RPMI7951 (cell line): ENCODE measurements at regions not wholly inside any gene's neighbourhood (a gene's known extent, or its start where the extent isn't known, plus 50 kb on each side); places are given as distances from the start of the nearest gene placed in this dataset.
"Not testable (repeated sequence)": the region's sequence is repeated elsewhere in the genome, so short reads cannot be mapped to it uniquely, and the experiment has no call there.

Experiments used
- DNase-seq: peaks from one replicate; pipeline ENCODE4 v3.0.0-alpha.2; 2012; ENCODE audit warnings: low read depth

DNA sequence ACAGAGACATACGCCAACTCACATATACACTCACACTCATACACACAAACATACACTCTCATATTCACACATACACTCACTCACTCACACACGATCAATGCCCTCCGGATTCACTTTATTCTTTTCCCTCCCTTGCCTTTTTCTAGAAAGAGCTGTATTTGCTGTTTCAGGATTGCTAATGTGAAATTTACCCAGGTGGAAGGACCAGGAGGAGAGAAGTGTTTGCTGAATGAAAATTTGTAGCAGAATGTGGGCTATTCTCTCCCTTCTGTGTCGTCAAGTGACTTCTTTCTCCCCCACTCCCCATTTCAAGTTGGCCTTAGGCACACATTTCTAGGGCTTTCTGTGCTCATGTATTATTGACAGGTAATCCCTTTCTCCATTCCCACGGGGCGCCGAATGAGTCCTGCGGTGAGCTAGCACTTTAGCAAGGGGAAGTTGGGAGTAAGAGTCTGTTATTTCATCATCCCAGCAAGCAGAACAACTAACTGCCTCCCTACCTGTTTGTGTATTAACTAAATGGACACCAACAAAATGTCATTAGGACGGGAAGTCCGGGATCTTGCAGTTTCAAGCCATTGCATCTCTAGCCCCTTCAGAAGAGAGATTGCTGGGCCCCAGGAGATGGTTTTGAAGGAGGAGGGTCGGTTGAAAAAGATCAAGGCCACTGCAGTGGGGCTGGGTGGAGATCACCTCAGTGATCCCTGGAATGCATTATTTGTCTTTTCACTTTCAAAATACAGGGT is 97.1 kb upstream of the TAF11L2 start:
- DNase-seq = no peak

DNA sequence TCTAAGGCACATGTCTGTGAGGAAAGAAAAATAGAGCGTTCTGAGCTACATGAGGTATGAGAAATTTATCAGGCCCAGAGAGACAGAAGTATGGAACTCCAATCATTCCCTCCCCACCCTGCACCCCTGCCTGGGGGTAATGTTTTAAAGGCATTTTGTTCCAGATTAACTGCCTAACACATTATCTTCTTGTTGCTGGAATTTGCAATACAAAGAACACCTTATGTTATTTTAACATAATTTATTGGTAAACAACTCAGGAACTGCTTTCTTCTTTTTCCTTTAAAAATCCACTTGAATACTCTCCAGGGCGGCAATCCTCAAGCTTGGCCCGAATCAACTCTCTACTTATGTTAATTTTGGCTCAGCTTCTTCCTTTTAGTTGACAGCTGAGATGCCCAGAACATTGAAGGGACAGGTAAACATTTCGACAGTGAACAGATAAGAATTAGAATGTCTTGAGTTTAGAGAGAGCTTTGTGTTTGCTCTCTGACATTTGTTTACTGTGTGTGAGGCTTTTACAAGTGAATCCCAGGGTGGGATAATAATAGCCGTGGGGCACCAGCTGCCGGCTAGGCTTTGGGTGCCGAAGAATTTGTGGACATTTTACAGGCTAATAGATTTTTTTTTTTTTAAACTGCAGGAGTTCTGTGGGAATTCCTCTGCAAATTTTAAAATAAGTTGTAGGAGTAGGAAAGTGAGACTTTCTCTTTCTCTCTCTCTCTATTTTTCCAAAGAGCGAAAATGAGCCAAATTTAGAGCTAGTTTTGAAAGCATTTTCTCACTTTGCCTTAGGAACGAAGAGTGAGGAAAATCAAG is 96.4 kb upstream of the TAF11L2 start:
- DNase-seq = no peak

DNA sequence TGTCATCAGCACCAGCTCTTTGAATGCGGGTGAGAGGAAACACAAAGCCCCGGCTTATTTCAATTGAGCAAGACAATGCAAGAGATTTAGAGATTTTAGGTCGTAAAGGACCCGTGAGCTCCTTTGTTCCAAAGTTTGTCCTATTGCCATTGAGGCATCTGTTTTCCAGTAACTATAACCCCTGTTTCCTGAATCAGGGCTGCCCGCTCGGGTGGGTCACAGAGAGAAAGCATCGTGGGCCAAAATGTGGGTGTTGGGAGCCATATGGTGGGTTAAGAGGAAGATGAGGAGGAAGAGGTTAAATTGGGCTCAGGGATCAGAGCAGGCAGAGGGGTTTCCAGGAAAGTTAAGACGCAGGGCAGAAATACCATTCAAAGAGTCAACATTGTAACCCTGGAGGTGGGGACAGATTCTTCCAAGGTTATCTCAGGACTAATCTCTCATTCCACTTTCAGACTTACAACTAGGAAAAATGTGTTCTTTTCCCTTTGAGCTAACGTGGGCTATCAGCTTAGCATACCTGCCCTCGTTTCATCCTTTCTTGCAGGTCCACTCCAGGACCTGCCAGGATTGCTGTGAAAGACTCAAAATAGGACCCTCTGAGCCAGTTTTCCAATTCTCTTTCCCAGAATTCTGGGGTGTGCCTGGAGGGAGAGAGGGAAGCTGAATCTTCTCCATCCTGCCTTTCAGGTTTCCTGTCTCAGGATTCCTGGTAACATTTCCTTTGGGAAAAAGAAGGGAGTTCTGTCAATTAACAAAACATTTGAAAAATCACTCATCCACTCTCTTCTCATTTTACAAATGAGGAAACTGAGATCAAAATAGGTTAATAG is 95.5 kb upstream of the TAF11L2 start:
- DNase-seq = no peak

DNA sequence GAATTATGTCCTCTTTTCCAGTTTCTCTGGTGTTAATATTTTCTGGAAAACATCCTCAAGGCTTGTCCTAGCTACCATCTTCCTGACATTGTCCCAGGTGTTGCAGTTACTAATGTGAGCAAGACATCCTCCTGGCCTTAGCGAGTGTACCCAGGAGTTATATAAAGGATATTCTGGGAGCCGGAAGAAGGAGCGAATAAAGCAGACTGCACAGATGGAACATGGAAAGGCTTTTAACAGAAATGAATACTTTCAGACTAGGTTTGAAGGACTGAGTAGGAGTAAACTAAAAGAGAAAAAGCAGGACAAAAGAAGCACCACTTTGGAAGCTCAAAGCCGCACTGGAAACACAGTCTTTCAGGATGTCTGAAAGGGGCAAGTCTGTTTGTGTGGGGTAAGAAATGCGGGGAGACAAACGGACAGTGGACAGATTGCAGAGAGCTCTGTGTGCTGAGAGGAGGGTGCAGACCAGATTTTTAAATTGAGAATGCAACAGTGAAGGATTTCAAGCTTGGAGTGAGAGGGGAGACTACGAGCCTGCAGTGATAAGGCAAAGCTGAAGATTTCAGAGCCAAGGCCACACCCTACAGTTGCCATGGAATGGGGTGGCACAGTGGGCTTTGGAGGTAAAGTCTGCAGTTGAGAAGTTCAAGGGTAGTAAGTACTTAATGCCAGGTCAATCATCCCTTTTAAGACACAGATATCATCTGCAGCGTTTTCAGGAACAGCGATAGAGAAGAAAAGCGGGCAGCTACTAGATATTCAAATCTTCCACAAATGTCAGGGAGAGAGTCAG is 94.1 kb upstream of the TAF11L2 start:
- DNase-seq = no peak

DNA sequence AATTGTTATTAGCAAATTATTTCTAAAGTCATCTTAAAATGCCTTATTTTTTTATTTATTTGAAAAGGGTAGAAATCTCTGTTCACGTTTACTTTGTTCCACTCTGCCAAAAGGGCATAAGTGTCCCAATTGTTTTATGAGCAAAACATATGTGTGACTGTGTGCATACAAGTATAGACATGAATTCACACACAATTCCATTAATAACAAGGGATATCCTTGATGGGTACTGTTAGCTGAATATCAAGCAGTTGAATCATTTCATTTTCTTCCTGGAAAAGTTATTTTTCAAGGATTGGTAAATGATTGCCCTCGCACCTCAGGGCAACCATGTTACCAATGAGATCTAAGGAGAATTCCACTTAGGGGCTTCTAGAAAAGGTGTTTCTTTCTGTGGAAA is 92.1 kb upstream of the TAF11L2 start:
- DNase-seq = no peak

DNA sequence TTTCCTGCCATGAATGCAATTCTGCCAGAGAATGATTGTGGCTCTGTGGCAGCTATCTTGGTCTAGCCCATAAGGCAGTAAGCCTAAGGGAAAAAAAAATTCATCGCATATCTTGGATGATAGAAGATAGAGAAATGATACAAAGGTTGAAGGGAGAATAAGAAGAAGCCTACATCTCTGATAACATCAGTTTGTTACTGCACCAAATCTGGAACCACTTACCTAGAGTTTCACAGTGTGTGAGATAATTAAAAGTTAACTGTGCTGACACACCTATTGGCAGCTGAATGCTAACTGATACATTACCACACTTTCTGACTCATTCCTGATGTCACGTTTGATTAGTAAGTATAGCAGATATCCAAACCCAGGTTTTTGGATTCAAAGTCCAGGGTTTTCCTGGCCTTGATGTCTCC is 91.6 kb upstream of the TAF11L2 start:
- peak; percentile 21 for DNase-seq

DNA sequence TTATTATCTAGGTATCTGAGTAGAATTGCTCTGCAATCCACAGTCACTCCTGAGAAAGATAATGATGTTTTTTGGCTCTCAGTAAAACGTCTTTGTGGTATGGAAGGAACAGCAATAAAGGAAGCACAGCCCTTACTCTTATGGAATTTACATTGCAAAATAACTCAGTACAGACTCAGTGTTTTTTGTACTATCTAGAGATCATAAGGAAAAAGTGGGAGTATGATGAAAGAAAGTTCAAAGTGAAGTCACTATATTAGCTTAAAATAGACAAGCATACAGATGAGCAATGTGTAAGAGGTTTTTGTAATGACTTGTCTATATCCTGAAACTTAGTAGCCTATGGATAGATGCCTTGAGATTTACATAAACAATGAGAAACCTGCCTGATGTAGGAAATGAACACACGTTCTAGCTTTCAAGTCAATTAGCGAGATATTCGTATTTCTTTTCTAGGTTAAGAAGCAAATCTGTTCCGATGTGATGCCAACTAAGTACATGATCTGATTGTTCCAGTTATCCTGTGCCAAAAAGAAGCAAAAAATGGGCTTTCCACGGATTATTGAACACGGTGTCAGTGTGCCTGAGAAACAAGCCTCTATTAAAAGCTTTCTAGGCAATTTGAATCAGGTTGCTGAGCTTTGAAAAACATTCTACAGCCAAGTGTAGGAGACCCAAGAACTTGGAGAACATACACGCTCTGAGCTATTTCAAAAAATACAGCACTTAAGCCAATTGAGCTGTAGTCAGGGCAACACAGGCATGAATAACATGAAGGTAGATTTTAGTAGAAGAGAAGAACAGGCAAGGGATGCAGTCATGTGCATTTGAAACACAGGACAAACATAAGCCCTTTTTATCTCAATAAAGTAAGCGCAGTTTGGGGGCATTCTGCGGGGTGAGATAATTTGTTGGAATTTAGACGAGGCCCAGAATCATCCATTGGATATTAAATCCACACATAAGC is 86.3 kb upstream of the TAF11L2 start:
- DNase-seq = no peak

DNA sequence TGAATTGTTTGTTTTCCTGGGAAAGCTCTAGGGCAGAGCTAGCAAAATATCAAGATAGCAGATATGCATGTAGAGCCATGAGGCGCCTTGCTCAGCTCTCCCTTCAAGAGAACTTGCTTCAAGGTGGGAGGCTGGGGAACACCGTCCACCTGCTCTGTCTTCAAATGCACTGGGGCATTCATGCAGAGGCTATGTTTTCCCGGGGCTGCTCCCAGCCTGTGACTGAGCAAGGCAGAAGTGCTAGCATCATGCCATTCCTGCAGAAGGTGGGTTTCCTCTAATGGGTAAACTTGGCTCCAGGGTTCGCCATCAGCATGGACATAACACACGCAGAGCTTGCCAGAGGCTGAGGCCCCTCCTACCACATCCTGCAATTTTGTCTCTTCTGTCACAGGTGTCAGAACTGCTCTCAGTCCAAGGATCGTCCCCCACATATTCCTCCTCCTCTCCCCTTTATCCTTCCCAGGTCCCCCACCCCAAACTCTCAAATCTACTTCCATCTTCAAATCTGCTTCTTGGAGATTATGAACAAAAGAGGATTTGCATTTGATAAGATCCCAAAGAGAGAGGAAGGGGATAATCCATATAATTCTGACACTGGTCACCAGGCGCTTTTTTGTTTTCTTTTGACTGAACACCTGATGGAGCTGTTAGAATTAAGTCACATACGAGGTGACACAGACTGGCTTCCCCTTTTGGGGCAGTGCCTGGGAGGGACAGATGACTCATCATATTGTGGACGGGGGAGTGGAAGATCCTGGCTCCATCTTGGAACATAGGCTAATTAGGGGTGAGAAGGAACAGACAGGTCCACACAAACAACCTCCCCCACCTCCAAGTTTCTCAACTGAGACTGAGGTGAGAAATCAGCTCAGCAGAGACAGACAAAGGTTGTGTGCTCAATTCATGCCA is 85.0 kb upstream of the TAF11L2 start:
- peak; percentile 11 for DNase-seq

DNA sequence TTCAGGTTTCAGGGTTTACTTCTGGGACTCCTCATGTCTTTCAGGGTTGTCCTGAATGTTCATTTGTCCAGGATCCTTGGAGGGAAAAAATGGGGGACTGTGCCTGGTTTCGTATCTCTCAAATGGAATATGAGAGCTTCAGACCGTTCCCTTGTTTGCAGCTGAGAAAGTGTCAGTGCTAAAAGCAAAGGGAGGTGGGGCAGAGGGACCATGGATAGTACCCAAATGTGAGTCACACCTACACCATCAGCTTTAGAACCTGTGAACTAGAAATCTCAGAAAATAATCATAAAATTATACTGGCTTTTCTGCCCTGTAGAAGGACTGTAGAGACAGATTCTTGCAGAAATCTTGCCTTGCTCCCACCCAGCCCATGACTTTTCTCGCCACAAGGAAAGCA is 84.3 kb upstream of the TAF11L2 start:
- DNase-seq = no peak

DNA sequence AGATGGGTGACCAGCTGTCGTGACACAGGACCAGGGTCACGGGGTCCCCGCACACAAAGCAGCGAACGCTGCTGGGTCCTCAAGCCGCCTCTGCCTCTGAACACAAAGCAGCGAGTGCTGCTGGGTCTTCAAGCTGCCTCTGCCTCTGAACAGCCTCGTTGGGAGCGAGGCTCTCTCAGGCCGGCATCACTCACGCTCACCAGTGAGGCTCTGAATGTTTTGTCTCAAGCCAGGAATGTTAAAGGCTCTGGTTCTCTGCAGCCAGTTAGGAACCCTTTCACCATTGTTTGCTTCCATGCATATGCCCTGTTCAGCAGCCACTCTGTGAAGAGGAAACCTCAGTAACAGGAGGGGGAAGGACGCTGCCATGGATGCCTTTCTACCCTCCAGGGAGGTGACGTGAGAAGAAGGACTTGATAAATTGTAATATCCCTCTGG is 82.7 kb upstream of the TAF11L2 start:
- DNase-seq = peak; percentile 6

DNA sequence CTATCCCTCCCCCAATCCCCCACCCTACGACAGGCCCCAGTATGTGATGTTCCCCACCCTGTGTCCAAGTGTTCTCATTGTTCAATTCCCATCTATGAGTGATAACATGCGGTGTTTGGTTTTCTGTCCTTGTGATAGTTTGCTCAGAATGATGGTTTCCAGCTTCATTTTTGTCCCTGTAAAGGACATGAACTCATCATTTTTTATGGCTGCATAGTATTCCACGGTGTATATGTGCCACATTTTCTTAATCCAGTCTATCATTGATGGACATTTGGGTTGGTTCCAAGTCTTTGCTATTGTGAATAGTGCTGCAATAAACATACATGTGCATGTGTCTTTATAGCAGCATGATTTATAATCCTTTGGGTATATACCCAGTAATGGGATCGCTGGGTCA is 81.7 kb upstream of the TAF11L2 start:
- not testable (repeated sequence) for DNase-seq

DNA sequence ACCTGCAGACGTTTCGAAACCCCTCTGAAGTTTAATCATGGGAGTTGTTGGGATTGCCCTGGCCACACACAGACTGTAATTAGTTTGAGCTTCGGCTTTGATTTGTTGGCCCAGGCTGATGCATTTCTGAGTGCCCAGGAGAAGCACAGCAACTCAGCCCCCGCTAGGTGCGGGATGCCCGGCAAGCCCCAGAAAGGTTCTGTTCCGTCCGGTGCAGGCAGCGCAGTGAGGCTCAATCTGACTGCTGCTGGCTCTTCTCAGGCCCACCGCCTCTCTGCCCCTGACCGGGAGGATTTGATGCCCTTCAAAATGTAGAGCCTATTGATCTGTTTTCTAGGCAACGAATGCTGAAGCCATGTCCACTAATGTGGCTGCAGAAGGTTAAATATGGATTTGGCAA is 73.4 kb upstream of the TAF11L2 start:
- no peak for DNase-seq

DNA sequence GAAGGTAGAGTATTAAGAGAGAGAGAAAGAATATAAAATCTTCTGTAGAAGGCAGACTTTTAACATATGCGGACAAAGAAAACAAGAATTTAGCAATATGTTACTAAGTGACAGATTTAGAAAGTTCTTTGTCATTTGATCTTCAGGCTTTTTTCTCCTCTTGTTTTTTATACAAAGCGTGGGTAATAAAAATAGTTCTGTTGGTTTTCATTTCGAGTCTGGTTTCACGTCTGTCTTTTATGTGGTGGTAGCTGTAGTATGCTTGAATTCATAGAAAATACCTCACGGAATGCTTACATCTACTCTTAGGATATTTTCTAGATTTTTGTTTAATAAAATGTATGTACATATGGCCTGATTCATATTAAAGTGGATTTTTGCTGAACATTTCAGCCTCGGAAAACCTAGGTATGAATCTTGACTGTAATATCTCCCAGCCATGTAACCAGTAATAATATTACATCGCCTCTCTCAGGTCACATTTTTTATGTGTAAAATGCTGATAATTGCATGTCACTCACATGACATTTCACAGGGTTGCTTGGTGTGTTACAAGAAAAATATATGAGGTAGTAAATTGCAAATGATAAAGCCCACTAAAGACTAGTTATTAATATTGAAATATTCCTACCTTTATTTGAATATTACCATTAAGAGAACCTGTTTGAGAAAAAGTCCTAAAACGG is 72.5 kb upstream of the TAF11L2 start:
- DNase-seq = no peak

DNA sequence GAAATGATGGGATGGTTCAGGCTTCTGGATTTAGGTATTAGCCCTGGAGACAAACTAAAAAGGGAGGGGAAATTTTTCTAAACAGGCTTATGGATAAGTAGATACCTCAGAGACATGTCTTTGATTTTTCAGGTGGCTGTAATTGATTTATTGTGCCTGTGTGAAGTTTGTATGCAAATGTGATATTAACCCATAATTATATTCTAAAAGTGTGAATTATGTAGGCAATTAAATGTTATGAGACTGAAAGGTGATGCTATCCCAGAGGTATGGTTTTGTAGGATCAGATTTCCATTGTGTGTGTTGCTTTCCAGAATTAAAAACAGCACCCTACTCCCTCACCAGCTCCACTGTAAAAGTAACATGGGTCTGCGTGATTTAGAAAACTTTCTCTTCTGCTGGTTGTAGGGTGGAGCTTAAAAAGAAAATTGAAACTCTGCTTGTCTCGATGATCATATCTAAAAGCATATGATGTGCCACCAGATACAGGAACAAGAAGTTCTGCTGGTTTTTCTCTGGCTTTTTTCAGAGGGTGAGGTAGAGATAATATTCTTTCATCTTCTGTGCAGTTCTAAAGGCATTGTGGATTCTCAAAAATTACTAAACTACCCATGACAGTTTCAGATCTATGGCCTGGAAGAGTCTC is 71.8 kb upstream of the TAF11L2 start:
- DNase-seq = no peak

DNA sequence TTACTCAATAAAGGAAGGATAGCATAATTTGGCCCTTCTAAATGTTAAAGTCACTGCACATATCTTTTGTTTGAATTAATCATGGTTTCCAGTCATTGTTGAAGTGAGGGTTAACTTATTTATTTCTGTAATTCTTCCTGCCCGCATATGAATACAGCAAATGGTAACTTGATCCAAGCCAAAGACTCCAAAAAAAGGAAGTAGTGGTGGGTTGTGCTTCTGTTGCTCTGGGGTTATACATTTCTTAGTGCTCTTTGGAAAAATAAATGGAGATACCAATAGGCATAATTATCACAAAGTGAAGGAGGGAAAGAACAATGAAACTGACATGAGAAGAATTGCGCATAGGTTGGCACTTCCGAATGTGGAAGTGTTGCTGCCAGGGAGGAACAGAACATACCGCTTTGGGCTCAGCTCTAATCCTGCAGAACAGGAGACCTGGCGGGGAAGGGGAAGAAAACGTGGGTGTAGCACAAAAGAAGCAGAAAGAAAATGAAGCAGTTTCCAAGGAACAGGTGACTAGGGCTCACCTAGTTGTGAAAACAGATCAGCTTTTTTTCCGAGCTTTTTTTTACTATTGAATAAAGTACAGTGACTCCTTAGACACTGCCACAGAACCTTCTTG is 69.7 kb upstream of the TAF11L2 start:
- DNase-seq = no peak

DNA sequence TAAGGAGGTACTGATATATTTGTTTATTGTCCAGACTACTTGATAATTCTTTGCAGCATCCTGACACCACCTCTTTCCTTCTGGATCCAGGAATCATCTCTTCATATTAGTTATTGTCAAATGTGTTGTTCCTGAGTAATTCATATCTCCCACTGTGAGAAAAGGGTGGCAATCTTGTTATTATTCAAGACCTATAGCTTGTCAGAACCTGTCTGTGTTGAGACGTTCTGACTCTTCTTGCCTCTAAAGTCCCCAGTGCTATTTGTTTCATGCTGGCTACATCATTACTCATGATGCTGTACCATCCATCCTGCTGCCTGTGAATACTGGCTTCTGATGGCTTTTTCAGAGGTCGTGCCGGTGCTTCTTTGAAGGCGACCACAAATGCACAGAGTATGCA is 68.7 kb upstream of the TAF11L2 start:
- no peak for DNase-seq

DNA sequence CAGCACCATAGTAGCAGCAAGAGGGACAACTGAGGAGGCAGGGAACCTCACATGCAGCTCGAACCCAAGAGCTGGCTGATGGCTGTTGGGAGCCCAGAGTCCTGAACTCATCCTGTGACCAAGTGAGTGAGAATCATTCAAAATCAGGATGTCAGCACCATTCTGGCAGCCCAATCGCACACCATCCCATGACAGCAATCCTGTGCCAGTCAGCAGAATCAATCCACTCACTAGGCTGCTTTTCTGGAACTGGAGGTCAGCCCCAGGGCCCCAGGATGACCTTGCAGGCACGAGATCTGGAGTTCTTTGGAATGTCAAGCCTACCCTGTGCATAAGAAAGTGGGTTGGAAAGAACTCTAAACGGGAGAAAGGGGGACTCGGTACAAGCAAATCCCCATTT is 67.8 kb upstream of the TAF11L2 start:
- DNase-seq = no peak
